ENCODE measurements at regions not wholly inside any gene's neighbourhood (a gene's known extent, or its start where the extent isn't known, plus 50 kb on each side); places are given as distances from the start of the nearest gene placed in this dataset.
"Not testable (repeated sequence)": the region's sequence is repeated elsewhere in the genome, so short reads cannot be mapped to it uniquely, and the experiment has no call there.

DNA sequence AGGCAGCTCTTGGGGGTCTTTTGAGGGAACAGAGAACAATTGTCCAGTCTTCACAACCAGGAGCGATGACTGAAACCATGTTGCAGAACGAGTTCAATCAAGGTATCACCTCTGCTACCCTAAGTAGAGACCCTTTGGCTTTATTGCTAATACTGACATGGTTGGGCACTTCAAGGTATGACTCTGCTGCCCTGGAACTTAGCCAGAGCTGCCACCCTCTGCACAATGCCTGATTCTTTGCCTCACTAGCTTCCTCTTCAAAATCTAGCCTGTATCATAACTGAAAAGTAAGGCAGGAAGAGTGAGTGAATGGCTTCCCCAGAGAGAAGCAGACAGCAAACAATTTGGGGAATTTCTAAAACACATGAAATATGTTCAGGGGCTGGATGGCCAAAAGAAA, 592.7 kb upstream of the NRSN1 start:
- no peak for DNase-seq

- no peak for DNase-seq
Observed at GRCh38 chr6:23533944-23534343, 592.1 kb upstream of the NRSN1 start.

GRCh38 chr6:23534351-23534750, 591.7 kb upstream of the NRSN1 start:
- DNase-seq, result no peak

DNA sequence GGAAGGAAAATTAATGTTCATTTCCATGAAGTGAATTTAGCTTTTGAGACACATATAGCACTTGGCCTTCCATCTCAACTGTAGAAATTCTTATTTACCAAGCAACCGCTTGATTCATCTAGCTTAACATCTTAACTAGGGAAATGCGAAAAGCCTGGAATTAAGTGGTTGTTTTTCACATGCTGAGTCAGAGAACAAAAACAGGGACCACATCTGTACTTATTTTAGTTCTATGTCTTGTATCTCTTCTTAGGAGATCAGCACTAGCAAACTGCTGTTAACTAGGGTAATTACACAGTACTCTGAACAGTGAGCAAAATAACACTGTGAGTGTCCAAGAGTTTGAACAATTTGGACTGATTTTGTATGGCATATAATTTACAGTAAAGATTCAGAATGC, 590.9 kb upstream of the NRSN1 start:
- no peak for DNase-seq

- DNase-seq, result no peak
Observed at GRCh38 chr6:23537828-23538227, 588.2 kb upstream of the NRSN1 start.

- DNase-seq, result no peak
Observed at GRCh38 chr6:23547851-23548250, 578.2 kb upstream of the NRSN1 start.

GRCh38 chr6:23554953-23555352, 571.1 kb upstream of the NRSN1 start:
- not testable (repeated sequence) for DNase-seq

DNA sequence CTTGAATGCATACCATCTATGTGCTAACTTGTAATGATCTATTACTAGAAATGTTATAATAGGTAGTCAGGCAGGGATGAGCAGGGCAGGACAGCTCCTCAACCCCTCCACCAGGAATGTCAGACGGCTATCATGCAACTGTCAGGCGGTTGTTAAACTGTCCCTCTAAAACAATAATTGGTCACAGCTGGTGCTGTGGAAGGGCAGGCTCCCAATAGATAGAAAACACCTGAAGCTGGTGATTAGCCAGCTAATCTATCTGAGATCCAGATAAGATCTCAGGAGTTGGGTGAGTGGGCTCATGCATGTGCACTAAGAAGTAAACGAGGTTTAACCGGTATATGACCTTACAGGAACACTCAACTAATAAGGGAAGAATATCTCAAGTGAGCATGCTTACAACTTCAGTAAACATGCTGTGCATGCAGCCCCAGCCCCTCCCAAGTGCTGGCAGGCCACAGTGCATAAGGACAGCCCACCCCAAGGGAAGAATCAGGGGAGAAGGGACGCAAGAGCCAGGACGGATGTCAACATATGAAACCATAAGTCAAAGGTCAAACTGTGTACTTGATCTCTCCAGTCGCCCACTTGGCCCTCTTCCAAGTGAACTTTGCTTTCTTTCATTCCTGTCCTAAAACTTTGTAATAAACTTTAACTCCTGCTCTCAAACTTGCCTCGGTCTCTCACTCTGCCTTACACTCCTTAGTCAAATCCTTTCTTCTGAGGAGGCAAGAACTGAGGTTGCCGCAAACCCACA, 566.2 kb upstream of the NRSN1 start:
- no peak for DNase-seq

DNA sequence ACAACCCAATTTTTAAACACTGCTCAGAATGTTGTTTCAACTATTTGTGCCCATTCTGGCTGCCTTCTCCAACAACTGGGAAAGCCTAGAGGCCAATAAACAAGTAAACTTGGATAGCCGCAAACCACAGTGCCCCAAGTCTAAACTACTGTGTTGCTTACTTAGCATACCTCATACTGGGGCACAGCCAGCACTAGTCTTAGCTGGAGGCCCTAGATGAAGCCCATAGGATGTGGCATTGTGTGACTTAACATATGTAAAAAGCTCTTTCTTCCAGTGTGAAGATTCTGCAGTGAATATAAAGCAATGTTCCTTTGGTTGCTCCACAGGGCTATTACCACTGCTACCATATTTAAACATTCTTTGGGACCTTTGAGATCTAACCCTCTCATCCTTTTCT, 564.3 kb upstream of the NRSN1 start:
- no peak for DNase-seq

DNA sequence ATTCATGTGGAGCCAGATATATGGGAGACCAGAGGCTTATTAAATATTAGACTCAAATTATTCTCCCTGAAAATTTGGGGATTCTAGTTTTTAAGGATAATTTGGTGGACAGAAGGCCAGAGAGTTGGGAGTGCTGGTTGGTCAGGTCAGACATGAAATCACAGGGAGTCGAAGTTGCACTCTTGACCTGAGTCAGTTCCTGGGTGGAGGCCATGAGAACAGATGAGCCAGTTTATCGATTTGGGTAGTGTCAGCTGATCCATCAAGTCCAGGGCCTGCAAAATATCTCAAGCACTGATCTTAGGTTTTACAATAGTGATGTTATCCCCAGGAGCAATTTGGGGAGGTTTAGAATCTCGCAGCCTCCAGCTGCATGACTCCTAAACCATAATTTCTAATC, 563.5 kb upstream of the NRSN1 start:
- no peak for DNase-seq

DNA sequence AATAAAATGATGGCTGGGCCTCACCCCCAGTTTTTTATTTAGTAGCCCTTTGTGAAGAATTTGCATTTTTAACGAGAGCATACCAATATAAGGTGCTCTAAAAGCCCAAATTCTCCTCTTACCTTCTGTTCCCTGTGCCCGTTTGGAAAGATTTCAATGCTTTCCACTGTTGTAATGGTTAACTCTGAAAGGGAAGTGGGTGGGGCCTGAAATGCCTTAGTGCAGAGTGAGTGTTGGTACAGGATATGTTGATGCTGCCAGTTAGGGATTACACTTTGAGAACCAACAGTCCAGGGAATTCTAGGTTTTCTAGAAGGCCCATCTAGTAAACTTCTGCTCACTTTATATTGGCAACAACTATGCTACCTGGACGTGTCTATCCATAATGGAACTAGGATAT, 562.7 kb upstream of the NRSN1 start:
- no peak for DNase-seq

- DNase-seq, result no peak
Observed at GRCh38 chr6:23566418-23566817, 559.6 kb upstream of the NRSN1 start.

- no peak for DNase-seq
Observed at GRCh38 chr6:23568292-23568691, 557.7 kb upstream of the NRSN1 start.

DNA sequence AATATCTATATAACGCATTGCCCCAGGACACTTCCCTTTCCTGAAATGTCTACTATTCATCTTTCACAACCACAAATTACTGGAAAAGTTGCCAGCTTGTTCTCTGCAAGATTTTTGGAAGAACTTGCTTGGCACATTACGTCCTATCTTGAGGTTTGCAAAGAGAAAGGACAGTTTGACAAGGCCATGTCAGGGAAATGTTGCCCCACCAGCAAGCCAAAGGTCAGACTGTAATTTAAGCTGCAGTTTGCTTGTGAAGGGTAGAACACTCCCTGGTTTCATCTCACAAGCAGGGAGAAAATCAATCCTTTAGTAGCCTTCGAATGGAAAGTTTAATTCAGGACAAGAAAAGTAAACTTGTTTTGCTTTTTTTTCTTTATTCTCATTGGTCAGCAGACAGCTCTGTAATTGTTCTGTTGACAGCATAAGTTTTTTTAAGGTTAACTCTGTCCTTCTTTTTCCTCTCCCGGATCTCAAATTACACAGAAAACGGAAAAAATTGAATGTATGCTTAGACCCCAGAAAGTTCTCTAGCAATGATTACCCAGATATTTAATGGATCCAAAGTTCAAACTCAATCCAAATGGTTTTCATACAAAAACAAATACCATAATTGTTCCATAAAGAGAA, 541.8 kb upstream of the NRSN1 start:
- no peak for DNase-seq

DNA sequence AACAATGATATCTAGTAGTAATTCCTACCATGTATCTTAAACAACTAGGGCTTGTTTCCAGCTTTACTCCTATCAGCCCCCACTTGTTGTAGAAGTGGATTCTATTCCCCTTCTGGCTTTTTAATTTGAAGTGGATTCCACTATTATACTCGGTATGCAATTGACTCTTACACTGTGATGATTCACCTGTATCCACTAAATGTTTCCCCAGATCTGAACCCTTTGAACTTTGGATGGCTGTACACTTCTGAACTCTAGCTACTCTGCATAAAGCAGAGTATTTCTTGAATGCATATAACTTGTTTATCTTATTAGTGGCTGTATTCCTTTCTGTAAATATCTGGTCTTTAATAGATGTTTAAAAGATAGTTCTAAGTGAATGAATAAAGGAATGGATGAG, 538.4 kb upstream of the NRSN1 start:
- no peak for DNase-seq

DNA sequence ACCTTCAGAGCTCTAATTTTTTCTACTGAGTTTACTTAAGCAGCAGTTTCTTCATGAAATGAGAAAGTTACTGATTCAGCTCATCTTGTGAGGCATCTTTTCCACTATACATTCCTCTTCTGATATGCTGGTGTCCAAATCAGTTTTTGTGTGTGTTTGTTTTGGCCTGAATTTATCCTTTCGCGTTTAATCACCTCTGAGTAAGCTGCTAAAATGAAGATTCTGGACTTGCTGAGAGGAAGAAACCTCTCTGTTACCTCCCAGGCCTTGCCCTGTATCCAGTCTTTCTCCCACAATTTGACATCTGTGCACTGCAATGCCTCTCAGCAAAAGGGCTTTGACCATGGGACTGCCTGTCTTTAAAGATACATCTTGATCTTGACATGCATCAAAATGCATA, 536.2 kb upstream of the NRSN1 start:
- DNase-seq, result no peak

GRCh38 chr6:23590498-23591126, 535.4 kb upstream of the NRSN1 start:
- DNase-seq, result no peak

- no peak for DNase-seq
Observed at GRCh38 chr6:23591761-23592160, 534.3 kb upstream of the NRSN1 start.

DNA sequence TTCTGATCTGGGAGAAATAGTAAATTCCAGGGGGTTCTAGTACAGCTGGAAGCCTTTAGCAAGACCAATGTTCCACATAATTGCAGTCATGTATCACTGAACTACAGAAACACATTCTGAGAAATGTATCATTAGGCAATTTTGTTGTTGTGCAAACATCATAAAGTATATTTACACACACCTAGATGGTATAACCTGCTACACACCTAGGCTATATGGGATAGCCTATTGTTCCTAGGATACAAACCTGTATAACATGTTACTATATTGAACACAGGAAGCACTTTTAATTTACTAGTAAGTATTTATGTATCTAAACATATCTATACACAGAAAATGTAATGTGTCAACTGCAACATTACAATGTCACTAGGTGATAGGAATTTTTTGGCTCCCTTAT, 525.9 kb upstream of the NRSN1 start:
- DNase-seq, result no peak

- no peak for DNase-seq
Observed at GRCh38 chr6:23601811-23602345, 524.1 kb upstream of the NRSN1 start.

DNA sequence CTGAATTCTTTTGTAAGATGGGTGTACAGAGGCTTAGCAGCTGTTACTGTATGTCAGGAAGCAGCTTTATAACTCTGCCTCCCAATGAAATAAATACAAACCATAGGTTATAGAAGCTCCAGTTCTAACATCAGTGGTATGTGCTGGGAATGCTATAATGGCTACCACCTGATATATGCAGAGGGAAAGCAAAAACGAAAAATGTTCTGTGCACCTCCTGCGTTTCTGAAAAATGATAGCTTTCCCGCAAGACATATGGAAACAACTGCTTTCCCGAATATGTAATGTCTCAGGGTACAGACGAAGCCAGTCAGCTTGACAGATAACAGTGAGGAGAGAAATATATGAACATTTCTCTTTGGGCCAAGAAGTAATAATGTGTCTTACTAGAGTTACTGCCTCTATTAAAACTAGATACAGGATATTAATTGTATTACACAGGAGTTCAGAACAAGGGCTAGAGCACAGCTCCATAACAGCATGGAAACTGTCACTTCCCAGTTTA, 517.0 kb upstream of the NRSN1 start:
- DNase-seq, result no peak

DNA sequence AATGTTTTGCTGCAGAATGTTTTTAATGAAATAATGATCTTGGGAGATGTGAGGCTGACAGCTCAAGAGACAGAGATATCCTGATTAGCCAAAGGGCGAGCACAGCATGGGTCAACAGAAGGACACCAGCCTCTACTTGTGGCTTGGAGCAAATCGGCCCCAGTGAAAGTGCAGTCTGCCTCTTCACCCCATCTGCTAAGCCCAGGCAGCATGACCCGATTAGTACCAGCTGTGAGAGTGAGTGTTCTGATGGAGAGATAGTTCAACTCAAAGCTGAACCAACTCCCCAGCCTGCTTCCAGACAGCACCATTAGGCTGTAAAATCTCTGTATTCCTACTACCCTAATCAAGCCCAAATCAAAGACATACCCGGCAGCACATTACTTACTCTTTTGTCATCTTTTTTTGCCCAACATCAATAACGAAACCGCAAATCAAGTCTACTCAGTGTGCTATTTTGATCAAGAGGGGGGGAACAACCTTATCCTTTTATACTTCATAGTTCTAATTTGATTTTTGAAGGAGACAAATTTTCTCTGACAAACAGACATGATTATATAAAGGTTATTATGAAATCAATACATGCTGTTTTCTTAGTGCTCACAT, 514.1 kb upstream of the NRSN1 start:
- DNase-seq, result no peak

GRCh38 chr6:23618366-23618765, 507.6 kb upstream of the NRSN1 start:
- no peak for DNase-seq

Data from NCI-H510A (cell line).